Stimulated activated CD4-positive, alpha-beta T cell treated with anti-CD3 and anti-CD28 coated beads, Interleukin-1b, Interleukin-23, amount 100 ng/mL, for 4 hours (primary cell): ENCODE measurements at regions not wholly inside any gene's neighbourhood (a gene's known extent, or its start where the extent isn't known, plus 50 kb on each side); places are given as distances from the start of the nearest gene placed in this dataset.

ENCODE experiments used
- DNase-seq, 2 donors: peaks; one replicate each; pipeline ENCODE4 v3.0.0-alpha.2; 2020; ENCODE audit warnings: low read depth in 2 of 2

GRCh38 chr3:124599779-124600693 lies 130.2 kb upstream of the UMPS start:
- no peak for DNase-seq

DNA sequence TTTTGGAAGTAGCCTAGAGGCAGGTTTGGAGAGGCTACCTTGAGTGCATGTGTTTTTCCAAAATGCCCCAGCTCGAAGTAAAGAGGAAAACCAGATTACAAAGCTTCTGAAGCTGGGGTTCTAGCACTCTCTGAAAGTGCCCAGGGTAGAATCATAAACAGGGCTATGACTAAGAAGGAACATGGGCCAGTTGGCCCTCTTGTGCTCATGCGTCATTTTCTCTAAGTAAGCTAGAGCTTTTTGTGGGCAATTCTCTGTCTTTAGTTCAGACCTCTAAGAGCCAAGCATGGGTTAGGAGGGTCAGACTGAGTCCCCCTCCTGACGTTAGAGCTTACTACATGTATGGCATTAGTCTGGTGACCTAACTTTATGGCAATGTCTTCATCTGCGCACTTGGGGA lies 129.5 kb upstream of the UMPS start:
- no peak for DNase-seq

DNA sequence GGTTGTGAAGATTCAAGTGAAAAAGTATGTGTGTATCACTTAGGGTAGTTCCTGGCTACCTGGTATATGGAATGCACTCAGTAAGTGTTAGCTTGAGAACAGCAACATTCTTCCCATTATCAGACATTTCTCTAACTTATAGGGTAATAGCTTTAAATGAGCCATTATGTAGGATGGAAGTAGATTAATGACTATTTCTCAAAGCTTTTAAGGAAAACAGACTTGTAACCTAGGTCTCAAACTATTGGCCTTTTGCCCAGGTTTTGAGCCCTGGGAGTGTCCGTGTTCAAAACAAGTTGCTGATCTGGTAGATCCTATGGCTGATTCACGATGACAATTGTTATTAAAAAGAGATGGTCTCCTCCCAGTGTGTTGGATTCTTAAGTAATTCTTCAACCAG lies 129.1 kb upstream of the UMPS start:
- no peak for DNase-seq

DNA sequence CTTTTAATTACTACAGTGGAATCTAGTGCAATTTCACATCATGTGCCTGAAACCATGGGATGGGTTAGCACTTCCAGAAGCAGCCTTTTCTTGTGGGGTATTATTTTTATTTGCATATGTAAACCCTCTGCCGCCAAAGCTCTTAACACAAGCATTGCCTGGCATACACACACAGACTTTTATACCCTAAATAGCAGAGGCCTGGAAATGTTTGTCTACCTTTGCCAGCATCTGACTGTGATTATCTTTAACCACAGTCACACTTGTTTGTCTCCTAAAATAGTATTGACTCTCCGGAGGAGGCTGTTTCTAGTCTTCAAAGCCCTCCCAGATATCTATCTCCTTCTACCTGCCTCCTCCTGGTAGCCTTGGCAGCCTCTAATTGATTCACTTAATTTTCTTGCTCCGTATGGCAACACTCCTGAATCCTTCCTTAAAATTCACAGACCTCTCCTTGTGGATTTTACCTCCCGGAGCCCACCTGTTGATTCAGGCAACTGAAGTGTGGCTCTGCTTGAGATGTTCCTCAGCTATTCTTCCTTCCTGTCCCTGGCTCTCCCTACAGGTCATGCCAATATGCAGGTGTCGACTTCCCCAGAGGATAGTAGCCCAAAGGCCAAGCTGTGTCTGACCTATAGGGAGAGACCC lies 127.1 kb upstream of the UMPS start:
- DNase-seq, result no peak

DNA sequence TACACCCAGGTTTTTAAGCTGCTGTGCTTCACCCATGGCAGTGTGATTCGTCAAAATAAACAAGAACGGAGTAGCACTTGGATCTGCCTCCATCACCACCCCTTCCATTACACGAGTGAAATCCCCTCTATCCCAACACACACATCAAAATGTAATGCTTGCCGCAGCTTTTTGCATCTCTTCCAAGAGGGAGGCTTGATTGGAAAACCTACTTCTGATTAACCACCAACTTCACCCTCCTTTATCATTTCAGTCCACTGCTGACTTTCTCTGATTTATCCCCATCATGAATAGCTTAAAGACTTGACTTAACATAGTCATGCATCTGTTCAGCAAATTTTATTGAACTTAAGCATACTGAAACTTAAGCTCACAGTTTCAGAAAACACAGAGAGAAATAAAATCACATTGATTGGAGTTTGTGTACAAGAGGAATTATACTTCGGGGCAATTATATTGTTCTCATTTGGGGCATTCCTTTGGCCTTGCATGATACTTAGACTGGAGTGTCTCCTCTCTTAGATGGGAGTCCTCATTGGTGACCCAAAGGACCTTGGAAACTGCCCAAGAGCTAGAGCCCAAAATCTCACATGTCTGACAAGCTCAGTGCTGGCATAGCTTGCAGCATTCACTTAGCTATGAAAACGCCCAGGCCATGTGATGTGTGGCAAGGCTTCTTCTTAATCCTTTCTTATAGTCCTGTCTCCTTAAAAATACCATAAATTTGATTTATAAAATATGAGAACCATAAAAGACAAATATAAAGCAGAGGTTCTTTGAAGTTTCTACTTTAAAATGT lies 124.3 kb upstream of the UMPS start:
- no peak for DNase-seq

DNA sequence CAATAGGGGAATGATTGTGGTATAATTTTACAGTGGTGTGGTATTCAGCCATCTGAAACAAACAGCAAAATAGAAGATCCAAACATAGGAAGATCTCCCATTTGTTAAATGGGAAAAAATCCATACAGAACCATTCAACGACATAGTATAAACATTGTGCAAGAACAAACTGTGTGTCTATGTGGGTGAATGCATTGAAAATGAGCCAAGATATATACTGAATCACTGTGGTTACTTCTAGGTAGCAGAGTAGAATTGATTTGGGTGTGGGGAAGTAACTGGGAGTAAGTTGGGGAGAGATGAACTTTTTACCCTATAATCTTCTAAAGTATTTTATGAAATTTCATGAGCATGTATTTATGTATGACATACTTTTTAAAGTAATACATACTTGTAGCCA lies 123.1 kb upstream of the UMPS start:
- no peak for DNase-seq

- DNase-seq, result no peak
Measured at GRCh38 chr3:124609402-124609801, 120.8 kb upstream of the UMPS start.

DNA sequence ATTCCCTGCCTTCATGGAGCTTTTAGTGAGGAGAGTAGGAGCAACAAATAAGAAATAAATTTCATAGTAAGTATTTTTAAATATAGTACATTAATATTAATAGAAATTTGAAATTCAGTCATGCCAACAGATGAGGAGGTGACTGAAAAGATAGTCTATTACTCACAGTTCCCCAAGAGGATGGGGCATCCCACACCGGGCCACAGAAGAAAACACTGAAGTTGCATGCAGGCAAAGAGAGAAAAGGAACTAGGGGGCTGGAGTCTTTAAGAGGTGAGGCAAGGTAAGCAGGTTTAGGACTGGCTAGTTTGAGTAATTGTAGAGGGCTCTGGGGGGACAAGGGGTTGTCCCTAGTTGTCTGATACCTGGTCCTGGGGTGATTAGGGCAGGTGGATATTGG lies 120.1 kb upstream of the UMPS start:
- no peak for DNase-seq

- no peak for DNase-seq
Measured at GRCh38 chr3:124611520-124611919, 118.7 kb upstream of the UMPS start.

GRCh38 chr3:124615896-124616543 lies 114.2 kb upstream of the UMPS start:
- no peak for DNase-seq

DNA sequence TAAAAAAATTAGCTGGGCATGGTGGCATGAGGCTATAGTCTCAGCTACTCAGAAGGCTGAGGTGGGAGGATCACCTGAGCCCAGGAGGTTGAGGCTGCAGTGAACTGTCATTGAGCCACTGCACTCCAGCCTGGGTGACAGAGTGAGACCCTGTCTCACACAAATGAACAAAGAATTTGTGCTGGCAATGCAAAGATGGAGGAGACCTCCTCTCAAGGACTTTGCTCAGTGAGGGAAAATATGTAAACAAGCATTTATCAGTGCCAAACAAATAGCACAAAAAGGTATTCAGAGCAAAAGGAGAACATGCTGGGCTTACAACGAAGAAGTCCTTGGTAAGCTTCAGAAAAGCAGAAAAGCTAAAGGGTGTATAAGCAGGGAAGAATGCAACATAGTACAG lies 113.1 kb upstream of the UMPS start:
- DNase-seq, result no peak

DNA sequence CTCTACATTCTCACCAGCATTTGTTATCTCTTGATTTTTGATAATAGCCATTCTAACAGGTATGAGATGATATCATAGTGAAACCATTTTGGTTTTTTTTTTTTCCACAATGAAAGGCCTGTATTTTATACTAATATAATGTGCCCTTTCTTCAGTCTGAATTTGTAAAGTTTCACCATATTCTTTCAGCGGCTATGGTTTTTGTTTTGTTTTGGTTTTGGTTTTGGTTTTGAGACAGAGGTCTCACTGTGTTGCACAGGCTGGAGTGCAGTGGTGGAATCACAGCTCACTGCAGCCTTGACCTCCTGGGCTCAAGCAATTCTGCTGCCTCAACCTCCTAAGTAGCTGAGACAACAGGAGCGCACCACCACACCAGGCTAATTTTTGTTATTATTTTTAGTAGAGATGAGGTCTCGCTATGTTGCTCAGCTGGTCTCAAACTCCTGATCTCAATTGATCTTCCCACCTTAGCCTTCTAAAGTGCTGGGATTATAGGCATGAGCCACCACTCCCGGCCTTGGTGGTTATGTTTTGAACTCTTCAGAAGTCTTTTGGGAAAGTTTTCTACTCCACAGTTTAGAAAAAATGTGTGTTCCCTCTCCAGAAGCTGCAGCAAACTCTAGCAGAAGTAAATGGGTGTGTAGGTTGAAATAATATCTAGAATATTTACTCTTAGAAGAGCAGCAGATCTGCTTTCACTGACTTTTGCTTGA lies 110.2 kb upstream of the UMPS start:
- no peak for DNase-seq

GRCh38 chr3:124620600-124621063 lies 109.6 kb upstream of the UMPS start:
- DNase-seq, result no peak

DNA sequence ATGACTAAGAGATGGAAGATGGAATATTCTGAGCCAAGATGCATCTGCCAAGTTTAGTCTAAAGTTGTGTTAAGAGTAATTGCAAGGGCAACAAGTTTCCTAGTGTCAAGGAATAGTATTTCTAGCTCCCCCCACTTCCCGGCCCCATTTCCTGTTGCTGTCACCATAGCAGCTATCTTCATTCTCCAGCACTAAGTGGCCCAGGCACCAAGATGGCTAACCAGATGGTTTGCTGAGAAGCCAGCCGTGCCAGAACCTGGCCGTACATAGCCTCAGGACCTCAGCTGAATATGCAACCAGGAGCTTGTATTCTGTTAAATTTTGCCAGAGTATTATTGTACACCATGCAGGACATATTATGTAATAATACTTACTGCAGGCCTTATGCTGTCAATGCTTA lies 108.8 kb upstream of the UMPS start:
- DNase-seq, result no peak

DNA sequence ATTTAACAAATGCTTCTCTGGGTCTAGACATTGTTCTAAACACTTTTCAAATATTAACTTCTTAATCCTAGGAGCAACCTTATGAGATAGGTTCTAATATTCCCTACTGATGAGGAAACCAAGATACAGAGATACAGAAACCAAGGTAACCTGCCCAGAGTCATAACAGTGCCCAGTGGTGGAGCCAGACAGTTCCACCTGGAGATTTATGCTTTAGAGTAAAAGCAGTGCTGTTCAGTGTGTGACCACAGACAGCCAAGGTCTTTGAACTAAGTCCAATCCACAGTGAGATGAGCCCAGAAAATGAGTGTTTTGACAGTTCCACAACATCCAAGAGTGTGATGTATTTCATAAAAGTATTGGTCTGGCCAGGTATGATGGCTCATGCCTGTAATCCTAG lies 105.2 kb upstream of the UMPS start:
- DNase-seq, result no peak

DNA sequence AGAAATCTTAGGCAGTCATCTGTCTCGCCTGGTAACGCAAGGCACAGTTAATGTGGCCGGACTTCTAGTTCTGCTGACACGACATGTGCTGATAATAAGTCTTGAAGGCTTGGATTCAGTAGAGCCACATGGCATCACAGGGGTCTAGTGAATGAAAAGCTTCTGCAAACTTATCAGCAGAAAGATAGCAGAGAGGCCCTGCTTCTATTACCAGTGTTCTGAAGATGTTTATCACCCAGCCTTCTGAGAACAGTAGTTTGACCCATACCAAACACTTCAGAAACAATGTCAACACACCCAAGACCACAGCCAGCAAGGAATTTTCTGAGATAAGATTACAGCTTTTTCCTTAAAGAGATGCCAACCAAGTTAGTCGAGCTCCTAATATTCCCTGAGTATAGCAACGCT lies 102.7 kb upstream of the UMPS start:
- DNase-seq, result no peak

DNA sequence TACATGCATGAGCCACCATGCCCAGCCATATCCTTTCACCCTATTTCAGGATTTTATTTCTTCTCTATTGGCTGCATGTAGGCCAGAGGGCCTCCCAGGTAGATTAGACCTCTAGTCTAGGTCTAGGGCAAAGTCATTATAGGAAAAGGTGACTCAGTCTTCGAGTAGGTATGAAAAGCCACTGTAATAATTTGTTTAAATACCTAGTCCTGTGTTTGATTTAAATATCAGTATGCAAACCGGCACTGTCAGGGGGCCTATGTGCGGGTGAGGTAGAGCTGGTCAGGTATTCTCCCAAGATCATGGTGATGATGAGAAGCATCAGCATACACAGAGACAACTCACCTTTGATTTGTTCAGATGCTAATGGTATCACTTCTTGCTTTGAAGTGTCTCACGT lies 101.4 kb upstream of the UMPS start:
- no peak for DNase-seq

GRCh38 chr3:124629497-124629896 lies 100.8 kb upstream of the UMPS start:
- no peak for DNase-seq

DNA sequence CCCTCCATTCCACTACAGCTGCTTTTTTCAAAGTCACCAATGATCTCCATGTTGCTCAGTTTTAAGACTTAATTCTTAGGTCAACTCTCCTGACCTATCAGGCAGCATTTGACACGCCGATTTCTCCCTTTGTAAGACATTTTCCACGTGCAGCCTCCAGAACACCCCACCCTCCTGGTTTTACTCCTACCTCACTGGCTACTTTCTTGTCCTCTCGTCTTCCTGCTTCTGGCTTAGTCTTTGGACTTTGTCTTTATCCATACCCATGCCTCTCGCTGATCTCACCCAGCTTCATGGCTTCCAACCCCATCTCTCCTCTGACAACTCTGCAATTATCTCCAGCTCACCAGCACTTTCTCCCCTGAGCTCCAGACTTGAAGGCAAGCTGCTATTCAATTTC lies 99.3 kb upstream of the UMPS start:
- no peak for DNase-seq

GRCh38 chr3:124631727-124632126 lies 98.5 kb upstream of the UMPS start:
- DNase-seq, result no peak

GRCh38 chr3:124632566-124633140 lies 97.6 kb upstream of the UMPS start:
- DNase-seq, result no peak
